ENCODE measurements at regions not wholly inside any gene's neighbourhood (a gene's known extent, or its start where the extent isn't known, plus 50 kb on each side); places are given as distances from the start of the nearest gene placed in this dataset.
"Not testable (repeated sequence)": the region's sequence is repeated elsewhere in the genome, so short reads cannot be mapped to it uniquely, and the experiment has no call there.

DNA sequence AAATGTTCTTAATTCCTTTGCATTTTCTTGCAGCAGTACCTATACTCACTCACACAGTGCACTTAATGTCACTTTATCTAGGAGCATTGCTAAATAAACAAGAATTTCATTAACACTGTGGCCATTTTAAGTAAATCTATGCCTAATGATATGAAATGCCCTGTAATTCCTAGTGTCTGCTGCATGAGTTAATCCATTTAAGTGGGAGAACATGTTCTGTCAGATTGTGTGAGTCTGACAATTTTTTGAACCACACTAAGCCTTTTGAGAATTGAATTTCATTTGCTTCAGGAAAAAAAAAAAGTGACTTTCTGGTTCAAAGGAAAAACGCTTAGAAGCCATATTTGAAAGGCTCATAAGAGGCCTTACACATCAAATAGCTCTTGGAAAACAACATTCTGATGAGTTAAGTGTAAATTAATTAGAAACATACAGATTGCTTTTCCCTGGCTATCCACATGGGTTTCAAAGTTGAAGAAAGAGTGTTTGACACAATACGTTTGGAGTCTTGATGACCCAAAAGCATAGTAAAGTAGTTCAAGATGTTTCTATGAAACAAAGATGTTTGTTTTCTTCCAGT, 446.7 kb upstream of the GRAMD2B start:
- no peak for DNase-seq

DNA sequence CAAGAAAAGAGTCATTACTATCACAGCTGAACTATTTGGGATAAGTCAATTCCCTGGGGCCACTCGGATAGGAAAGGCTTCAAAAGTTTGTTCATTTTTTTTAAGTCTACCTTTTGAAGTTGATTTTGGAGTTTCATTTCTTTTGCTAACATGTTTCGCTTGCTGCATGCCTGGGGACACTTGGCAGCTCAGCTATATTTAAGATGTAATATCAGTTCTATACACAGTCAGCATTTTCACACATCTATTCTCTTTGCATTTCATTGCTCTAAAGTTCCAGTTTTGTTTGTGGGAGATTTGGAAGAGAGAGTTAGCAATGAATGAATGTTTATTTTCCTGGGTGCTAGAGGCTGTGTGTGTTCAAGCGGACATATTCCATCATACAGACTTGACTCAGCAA, 445.2 kb upstream of the GRAMD2B start:
- DNase-seq: no peak

DNA sequence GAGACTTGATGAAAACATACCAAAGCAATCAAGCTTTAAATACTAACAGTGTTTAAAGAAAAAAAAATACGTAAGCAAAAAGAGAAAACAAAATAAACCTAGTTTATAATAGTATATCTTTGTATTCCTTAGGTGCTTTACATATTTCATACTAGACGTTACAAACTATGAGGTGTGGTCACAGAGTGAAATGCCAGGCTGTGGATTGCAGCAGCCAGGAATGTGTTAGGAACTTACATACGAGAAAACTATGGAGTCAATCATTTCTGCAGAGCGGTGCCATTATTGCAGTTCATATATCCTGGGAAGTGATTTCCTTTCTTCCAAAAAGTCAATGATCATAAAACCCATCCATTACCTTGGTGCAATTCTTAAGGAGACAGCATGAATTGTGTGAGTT, 443.6 kb upstream of the GRAMD2B start:
- no peak for DNase-seq

DNA sequence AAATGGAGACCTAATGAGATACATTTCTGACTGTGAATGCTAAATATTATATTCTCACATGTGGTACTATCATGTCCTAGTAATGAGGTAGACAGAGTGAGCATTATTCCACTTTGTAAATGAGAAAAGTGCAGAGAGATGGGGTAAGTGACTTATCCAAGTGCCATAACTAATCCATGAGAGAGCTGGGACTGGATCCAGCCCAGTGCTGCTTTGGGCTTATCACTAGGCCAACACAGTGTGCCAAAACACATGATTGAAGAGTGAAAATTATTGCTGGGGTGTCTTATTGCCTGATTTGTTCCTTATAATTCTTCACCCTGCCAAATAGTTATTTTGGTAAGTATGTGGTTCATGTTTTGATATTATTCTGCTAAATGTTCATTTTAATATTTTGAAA, 442.2 kb upstream of the GRAMD2B start:
- DNase-seq: no peak

DNA sequence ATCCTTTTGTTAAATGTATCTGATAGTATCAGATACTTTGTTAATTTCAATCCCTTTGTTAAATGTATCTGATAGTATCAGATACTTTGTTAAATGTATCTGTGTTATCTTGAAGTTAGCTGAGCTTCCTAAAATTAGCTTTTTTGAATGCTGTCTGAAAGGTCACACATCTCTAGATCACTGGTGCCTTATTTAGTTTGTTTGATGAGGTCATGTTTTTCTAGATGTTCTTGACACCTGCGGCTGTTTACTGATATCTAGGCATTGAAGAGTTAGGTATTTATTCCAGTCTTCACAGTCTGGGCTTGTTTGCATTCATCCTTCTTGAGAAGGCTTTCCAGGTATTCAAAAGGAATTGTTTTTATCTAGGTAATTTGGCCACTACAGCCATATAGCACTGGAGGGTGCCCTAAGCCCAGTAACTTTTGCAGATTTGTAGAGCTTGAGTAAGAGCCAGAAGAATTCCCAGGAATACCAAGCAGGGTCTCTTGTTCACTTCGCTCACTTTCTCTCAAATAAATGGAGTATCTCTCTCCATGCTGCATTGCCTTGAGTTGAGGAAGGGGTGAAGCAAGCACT, 435.4 kb upstream of the GRAMD2B start:
- DNase-seq: peak in 1 of 51 donors; percentile 5

DNA sequence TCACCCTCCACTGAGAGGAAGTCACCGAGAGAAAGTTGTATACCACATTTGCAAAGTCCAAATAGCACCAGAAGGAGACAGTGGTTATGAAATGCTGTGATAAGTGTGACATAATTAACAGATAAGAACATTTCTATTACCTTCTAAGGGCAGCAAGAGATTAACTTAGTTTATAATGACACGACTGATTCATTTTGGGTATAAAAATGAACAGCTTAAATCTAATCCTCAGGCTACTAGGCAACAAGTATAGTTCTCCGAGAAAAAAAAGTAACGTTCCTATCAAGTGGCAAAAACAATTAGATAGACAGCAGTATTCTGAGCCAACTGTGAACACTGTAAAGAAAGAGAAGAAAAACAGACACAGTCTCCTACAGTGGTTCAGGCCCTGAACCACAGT, 431.2 kb upstream of the GRAMD2B start:
- DNase-seq: no peak

DNA sequence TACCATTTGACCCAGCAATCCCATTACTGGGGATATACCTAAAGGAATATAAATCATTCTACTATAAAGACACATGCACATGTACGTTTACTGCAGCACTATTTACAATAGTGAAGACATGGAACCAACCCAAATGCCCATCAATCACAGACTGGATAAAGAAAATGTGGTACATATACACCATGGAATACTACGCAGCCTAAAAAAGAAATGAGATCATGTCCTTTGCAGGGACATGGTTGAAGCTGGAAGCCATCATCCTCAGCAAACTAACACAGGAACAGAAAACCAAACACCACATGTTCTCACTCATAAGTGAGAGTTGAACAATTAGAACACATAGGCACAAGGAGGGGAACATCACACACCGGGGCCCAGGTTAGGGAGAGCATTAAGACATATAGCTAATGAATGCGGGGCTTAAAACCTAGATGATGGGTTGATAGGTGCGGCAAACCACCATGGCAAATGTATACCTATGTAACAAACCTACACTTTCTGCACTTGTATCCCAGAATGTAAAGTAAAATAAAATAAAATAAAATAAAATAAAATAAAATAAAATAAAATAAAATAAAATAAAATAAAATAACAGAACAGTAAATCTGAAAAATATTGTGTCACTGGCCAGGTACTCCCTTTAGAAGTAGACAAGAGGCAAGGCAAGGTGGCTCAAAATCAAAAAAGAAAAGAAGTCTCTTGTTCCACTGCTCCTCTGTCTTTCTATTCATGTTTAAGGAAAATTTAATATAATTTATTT, 423.8 kb upstream of the GRAMD2B start:
- not testable (repeated sequence) for DNase-seq

DNA sequence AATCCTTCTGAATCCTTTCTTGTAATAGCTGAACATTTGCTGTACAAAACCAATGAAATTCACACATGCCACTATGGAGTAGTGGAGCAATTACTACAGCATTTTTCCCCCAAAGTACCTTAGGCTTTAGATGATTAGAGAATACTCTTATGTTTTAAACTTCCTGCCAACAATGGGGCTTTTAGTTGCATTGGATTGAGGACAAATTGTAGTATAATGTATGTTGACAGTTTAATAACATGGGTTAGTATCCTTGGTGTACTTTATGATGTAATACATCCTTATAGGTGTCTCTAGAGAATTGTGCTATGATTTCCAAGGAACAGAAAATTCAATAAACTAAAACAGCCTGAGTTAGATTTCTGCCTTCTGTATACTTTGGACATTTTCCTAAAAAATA, 422.7 kb upstream of the GRAMD2B start:
- DNase-seq: no peak

DNA sequence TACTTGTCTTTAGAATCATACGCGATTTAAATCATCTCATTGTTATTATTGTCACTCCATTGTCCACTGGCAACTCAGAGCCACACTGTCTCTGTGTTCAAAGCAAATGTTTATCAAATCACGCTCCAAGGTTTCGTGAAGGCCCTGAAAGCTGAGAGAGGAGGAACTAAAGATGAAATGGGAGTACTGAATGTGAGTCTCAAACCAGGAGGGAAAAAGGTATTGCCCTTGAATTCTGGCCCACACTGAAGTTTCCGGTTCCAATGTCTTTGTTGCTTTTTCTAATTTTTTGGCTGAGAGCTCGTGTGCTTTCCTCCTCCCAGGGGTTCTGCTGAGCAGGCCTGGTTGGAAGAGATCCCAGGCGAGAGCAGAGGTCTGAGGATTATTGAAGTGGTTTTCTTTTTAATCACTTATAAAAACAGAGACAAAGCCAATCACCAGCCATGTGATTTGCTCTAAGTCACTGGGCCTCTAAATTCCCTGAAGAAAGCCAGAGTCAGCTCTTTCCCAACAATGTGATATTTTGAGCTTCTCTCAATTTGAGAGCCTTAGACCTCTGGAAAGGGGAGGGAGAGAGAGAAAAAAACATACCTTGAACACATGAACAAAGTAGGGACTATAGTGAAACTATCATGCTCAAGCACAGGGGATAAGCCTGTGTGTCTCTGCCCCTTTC, 420.8 kb upstream of the GRAMD2B start:
- peak in 30 of 51 donors; percentile 9 to 78 (median 42) for DNase-seq

DNA sequence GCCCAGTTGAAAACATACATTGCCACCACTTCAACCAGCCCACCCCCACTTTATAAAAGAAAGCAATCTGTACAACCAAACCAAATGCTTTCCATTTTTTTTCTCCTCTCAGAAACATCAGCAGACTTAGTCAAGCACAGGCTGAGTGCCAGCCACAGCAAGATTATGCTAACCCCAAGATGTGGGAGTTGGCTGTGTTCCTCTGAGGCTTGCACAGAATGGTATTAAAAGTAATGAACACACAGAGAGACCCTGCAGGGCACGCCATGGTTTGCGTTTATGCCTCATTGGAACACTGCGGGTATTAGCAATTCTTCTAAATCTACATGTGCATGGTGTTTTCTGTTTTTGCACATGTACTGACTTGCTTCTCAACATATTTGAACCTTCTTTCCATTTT, 419.9 kb upstream of the GRAMD2B start:
- DNase-seq: peak in 18 of 51 donors; percentile 2 to 55 (median 12)

DNA sequence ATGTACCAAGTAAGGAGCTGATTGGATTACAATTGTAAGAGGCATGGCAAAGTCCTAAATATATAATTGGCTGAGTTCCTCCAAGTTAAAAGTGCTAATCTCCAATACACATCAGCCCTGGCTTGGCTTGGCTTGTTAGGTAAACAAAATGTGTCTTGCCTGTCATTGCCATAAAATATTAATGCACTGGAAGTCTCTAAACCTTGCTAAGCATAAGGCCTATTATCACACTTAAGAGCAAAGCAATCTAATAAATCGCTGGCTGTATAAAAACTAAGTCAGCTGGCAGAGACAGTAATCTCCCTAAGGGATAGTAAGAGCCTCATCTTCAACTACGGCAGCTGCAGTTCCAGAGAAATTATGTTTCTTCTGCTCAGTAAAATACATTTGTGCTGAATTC, 418.6 kb upstream of the GRAMD2B start:
- DNase-seq: no peak

DNA sequence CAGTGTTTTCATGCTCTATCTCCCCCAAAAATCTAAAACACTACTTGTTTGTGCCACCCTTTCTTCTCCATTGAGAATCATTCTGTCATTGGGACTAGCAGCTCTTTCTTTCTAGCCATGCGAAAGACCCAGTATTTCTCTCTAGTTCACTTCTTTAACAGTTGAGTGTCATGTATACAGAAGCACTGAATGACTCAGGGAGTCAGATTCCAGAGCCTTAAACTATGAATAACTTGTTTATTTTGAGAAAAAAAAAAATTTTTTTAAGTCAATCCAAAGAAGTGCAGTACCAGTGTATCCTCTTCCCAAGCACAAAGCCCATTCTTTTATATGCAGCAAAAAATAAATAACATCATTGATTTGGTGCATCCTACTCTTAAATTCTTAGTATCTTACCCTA, 415.4 kb upstream of the GRAMD2B start:
- DNase-seq: no peak

DNA sequence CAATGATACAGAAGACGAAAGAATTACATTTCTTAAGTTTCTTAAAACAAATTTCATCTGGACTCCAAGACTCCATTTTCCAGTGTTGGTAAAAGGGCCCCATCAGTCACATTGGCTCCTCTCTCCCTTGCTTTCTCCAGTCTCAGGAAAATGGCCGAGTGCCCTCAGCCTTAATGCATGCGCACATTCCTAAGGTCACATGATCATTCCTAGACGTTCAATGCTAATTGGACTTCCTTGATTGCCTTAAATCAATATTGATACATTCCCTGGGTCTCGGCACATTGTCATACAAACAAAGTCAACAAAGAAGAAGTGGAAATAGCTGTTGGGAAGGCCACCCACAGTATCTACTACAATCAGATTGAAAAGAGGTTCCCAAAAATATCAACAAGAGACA, 413.6 kb upstream of the GRAMD2B start:
- no peak for DNase-seq

DNA sequence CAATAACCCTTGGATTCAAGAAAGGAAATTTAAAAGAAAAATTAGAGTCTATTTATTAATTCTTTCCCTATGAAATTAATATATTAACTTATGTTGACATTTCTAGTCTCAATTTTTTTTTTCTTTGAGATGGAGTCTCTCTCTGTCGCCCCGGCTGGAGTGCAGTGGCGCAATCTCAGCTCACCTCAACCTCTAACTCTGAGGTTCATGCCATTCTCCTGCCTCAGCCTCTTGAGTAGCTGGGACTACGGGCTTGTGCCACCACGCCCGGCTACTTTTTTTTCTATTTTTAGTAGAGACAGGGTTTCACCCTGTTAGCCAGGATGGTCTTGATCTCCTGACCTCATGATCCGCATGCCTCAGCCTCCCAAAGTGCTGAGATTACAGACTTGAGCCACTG, 411.7 kb upstream of the GRAMD2B start:
- not testable (repeated sequence) for DNase-seq

DNA sequence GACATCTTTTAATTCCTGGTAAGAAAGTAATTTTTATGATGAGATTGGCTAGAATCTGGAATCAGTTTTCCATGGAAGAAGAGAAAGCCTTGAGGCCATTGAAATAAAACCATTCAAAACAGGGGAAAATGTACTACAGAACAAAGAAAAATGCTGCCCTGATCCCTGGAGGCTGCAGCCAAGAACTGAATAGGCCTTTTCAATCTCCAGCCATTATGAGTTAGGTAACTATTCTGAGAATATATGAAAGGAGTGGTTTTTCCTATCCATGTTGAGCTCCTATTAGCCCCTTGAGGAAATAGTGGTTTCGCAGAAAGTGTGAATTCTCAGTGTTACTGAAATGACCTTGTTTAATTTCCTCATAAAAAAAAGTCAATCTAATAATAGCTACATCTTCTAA, 408.5 kb upstream of the GRAMD2B start:
- DNase-seq: peak in 3 of 51 donors; percentile 1 to 20 (median 18)

DNA sequence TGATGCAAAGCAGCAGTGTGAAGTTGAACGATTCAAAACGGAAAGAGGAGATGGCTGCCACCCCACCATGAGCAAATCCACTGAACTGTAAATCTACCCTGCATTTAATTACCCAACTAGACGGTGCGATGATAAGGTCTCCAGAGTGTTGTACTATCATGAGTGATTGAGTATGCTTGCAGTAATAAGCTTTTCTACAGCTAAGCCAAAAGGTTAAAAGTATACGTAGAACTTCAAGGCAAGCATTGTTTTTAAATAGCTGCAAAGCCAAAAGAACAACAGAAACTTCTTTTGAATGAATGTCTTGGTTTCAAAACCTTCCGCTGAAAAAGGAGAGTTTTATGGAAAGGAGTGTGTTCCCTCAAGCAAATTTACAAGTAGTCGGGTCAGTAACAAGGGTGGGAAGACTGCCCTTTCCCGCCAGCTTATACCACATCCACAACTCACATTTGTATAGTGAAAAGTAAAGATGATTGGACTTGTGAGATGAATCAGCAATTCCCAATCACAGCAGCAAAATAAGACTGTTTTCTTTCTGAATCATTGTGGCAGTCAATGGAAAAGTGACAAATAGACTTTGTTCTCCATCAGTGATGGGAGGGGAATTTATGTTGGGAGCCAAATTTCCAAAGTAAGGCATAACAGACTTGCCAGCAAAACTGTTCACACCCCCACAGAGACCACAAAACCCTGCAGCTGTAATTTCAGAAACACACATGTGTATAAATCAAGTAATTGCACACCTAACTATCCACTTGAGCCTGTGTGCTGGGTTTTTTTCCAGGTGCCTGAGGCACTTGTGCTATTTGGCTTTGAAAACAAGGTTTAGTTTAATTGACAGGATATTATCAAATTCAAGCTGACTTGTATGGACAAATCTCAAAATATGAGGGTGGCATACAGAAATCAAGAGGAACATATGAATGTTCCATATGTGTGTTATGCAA, 407.7 kb upstream of the GRAMD2B start:
- DNase-seq: peak in 5 of 51 donors; percentile 1 to 28 (median 19)

DNA sequence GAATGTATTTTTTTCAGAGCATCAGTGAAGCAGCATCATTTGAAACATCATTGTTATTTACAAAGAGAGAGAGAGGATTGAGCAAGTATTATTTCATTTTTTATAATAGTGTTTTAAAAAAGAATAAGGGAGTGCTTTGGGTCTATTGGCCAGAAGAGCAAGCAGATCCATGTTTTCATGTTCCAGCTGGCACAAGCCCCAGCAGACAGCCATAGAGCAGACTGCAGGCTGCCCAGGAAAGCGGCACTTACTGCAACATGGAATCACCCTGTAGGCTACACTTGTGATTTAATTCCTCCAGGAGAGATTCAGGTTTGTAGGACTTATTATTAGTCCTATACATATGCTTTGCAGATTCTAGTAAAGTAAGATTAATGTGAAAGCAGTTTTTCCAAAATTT, 407.0 kb upstream of the GRAMD2B start:
- peak in 23 of 51 donors; percentile 2 to 59 (median 20) for DNase-seq

DNA sequence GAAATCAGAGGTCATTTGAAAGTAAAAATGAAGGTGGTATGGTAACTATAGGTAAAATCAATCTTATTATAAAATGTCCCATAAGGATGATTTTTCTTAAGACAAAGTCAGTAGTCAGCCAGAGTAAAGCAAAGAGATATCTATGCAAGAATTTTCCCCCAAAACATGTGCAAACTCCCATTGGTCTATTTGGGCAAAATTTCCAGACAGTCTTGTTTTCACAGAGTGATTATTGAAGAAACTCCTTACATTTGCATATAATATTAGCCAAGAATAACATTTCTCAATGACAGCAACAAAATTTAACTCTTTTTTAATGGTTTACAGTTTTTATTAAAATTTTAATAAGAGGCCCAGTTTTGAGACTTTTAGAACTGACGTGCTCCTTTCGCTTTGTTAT, 406.1 kb upstream of the GRAMD2B start:
- DNase-seq: no peak

DNA sequence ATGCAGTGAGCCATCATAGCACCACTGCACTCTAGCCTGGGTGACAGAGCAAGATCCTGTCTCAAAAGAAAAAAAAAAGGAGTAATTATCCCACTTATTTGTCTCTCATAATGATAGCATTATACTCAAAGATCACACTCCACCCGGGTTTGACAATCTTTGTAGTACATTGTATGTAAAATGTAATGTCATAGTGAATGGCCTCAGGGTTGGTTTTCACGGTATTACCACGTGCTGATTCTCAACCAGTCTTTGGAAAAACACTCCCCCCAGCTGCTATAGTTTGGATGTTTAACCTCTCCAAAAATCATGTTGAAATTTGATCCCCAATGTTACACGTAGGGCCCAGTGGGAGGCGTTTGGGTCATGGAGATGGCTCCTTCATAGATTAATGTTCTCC, 402.4 kb upstream of the GRAMD2B start:
- no peak for DNase-seq

DNA sequence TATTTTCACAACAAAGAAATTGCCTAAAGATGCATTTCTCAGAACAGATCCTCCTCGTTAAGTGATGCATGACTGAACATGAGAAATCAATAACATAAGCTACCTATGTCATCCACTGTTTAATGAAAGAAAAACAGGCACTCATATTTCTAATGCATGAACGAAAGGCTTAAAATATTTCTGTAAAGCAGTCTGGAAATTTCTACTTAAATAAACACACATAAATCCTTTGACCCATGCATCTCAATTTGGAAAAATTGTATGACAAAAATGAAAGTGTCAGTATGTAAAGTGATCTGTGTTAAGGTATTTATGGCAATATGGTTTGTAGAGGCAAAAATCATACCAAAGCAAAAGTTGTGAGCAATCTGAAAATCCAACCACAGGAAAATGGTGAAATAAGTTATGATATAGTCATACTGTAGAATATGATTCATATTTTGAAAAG, 399.2 kb upstream of the GRAMD2B start:
- DNase-seq: no peak

DNA sequence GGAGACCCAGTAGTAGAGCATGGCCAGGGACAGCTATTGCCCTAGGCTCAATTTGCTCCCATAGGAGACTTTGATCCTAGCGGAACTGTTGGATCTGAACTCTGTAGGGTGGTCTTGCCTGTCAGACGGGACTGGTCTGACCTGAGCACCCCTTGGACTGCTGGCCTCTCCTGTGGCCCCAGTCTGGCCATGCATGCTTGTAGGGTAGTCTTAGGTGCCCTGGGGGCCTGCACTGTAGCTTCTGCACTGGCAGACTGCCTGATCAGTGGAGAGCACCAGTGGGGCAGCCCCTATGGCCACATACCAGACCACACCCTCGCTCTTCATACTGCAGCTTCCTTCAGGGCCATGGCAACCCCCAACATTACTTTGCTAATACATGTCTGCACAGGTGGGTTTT, 396.1 kb upstream of the GRAMD2B start:
- no peak for DNase-seq
